DMS114 treated with DMSO at 0.1 percent for 48 hours (cell line): ENCODE measurements at regions not wholly inside any gene's neighbourhood (a gene's known extent, or its start where the extent isn't known, plus 50 kb on each side); places are given as distances from the start of the nearest gene placed in this dataset.
"Not testable (repeated sequence)": the region's sequence is repeated elsewhere in the genome, so short reads cannot be mapped to it uniquely, and the experiment has no call there.

Source experiments
- DNase-seq: peaks from one replicate; lab custom pipeline; 2025; ENCODE audit not compliant: unreplicated experiment; lab: John Stamatoyannopoulos, UW

GRCh38 chr20:17891131-17891530 lies 77.5 kb downstream of the SNX5 start:
- not testable (repeated sequence) for DNase-seq

DNA sequence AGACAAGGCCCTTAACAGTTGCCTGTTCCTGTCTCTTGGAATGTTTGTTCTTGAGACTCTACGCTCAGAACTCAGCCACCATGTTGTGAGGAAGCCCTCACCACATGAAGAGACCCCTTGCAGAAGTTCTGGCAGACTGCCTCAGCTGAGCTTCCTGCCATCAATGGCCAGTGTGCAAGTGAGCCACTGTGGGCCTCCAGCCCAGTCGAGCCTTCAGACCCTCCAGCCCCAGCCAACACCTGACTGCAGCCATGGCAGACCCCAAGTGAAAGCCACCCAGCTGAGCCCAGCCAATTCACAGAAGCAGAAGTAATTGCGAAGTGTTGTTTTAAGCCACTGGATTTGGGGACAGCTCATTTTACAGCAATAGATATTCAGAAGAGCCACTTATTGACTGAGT lies 78.3 kb downstream of the SNX5 start:
- DNase-seq = no peak

- no peak for DNase-seq
These were observed 79.4 kb downstream of the SNX5 start for GRCh38 chr20:17889226-17889625.

GRCh38 chr20:17888044-17888443 lies 80.5 kb downstream of the SNX5 start:
- no peak for DNase-seq

GRCh38 chr20:17887331-17888030 lies 81.1 kb downstream of the SNX5 start:
- no peak for DNase-seq

- DNase-seq = no peak
These were observed 83.0 kb downstream of the SNX5 start for GRCh38 chr20:17885544-17885943.

DNA sequence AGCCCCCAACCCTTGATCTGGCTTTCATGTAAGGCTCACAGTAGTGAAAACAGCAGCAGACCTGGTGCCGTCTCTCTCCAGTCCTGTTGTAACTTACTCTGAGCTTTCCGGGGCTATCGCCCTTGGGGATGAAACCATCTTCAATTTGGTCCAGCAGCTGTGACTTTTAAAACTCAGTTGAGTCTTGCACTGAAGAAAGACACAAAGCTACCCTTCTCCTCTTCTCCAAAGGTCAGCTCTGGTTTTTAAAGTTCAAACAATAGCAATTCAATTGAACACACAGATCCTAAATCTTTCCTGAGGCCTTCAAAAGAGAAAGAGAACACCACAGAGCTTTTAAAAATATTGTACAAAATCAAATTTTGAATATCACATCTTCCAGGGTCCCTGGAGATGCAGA lies 83.5 kb downstream of the SNX5 start:
- no peak for DNase-seq

DNA sequence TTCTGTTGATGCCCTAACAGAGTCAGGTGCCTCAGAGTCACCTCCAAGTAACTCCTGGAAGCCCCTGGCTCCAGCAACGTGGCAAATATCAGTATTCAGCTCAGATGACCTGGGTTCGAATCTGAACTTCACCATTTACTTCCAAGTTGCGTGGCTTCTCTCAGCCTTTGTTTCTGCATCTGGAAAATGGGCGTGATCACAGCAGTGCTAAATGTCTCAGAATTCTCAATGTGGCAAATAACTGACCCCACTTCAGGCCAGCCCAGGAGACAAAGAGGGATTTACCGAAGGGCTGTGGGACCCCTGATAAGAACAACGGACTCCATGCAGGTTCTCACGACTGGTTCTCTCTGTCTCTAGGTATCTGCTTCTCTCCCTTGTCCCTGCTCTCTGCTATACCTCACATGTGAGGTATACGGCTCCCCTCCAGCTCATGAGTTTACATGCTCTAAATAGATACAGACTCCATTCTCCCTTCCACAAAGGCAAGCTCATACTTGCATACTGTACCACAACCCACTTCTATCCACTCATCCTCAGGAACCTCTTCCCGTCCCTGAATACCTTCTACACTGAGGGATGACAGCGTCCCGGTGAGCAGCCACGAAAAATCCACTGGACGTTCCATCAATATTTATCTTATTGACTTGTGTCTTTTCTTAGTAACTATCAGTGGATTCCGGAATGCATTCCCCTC lies 84.1 kb downstream of the SNX5 start:
- no peak for DNase-seq

DNA sequence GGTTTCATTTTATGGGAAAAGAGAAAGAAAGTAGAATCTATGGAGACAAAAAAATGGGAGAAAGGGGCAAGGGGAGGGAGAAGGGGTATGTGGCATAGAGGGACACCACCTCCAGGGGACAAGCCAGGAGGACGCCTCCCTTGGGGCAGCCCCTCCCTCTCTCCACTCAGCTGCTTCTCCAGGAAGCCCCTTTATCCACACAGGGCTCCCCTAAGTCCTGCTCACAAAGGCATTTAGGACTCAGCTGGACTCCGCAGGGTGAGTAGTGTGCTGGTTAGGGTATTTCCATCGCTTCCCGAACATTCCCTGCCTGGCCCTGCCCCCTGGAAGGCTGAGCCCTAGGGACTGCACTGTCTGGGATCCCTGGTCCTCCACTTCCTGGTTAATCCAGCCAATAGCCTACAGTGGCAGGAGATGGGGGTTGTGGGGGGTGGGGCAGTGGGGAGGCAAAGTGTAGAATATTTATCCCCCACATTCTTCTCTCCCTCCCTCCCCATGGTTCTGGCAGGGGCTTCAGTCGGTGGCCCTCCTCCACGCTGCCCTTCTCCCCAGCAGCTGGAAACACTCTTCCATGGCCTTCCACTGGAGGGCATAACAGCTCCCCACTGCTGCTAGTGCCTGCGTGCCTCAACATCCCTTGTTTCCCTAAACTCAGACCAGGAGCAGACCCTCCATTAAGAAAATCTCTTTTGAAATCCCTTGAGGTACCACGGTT lies 84.8 kb downstream of the SNX5 start:
- DNase-seq = no peak

DNA sequence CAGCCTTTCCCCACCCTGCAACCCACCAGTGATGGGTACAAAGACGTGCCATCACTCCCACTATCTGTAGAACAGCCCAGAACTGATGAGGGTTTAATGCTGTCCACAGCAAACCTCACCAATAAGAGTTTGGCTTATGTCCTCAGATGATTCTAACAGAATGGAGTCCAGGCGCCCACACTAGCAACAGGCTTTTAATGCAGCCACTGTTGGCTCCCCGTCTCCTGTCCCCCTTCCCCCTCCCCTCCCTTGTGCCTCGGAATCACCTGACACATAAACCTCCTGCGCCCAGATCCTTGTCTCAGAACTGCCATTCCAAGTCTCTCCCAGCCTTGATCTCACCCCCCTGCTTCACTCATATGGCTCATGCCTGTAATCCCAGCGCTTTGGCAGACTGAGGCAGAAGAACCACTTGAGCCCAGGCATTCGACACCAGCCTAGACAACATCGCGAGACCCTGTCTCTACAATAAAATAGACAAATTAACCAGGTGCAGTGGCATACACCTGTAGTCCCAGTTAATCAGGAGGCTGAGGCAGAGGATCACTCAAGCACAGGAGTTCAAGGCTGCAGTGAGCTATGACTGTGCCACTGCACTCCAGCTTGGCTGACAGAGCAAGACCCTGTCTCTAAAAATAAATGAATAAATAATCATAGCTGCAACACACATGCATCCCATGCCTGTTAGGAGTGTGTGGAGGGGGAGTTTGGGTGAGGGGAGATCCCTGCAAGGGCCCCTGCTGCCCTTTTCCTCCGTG lies 85.6 kb downstream of the SNX5 start:
- DNase-seq = no peak

DNA sequence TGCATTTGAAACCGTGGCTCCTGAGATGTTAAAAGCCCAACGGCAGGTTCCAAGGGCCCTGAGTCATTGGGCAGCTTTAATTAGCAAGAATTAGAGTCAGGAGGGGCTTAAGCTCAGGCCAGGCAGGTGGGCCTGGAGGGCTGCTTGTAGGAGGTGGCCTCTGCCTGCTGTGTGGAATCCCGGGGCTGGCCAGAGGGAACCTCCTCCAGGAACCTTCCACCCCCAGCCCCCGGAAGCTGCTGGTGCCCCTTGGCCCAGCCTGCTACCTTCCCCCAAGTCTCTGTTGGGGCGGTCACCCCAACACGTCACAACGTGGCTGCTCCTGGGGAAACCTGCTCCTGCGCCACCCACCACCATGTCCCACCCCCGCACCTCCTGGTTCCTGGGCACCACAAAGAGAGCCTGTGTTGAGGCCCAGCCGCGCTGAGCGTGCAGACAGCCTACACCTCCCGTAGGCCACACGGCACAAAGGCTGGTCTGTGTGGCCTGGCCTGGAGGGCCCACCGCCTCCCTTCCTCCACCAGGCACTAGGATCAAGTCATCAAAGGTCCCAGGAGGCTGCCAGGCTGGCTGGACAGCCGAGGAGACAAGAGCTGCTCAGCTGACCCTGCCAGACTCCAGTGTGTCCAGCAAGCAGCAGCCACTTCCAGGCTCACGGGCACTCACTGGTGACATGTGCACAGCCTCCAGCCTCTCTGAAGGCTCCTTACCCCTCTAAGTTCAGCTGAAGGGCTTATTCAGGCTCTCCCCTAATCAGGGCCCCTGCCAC lies 86.3 kb downstream of the SNX5 start:
- no peak for DNase-seq

GRCh38 chr20:17881741-17882064 lies 86.9 kb downstream of the SNX5 start:
- DNase-seq = no peak

DNA sequence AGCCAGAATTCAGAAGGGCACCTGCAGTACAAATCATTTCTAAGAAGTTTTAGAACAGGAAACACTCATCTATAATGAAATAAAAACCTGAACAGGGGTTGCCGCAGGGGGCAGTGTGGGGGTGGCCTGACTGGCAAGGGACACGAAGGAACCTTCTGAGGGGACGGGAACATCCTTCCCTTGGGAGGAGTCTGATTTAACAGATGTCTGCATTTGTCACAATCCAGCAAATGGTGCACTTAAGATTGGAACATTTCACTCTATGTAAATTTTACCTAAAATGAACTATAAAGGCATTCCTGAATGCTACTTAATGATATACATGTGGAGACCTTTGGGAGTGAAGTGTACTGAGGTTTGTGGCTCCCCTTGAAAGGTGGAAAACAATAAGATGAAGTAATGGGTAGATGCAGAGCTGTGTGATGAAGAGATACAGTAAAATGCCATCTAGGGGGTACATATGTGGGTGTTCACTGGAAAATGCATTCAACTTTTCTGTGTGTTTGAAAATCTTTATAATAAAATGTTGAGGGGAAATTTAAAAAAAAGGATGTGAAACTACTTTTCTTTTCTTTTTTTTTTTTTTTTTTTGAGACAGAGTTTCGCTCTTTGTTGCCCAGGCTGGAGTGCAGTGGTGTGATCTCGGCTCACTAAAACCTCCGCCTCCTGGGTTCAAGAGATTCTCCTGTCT lies 89.5 kb downstream of the SNX5 start:
- DNase-seq = no peak

DNA sequence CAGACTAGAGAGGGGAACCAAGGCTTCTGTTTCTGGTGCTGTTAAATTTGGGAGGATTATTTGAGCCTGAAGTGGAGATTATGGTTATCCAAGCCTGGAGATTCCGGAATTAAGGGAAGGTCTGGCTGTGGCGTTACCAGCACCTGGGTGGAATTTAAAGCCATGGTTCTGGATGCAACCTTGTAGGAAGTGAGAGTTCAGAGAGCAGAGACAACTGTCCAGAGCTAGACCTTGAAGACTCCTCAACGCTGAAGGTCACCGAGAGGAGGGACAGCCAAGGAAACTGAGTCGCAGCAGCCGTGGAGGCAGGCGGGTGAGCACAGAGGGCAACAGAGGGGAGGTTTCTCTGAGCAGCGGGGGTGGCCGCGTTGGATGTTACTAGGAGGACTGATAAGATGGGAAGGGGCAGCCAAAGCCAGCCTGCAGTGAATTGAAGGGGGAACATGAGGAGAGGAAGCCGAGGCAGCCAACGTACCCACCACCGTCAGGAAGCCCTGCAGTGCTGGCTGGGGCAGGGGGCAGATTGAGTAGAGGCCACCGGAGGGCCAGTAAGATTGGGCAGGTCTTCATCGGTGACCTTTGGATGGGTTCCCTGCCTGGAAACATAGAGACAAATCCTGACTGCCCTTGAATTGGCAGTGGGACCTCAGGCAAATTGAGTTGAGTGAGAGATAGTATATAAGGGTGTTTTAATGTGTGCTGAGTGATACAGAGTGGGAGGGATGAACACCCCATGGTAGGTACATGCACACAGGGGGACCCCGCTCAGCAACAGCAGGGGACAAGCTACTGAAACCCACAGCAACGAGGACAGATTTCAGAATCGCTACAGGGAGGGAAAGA lies 90.3 kb downstream of the SNX5 start:
- no peak for DNase-seq

DNA sequence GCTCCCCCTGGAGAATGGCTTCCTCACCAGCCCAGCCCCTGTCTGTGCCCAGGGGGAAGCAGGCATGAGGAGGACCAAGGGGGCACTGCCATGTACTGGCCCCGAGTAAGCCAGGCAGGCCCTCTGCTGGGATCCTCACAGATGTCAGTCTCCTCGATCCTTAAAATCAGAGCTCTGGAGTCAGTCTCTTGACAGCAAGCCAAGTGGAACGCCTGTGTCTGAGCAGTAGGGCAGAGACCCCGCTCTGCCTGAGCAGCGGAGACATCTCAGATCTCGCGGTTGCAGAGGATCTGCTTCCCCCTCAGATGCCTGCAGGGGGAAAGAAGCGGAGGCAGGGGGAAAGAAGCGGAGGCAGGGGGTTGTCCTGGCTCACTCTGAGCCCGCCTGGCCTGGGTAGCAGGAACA lies 92.6 kb downstream of the SNX5 start:
- DNase-seq = no peak

DNA sequence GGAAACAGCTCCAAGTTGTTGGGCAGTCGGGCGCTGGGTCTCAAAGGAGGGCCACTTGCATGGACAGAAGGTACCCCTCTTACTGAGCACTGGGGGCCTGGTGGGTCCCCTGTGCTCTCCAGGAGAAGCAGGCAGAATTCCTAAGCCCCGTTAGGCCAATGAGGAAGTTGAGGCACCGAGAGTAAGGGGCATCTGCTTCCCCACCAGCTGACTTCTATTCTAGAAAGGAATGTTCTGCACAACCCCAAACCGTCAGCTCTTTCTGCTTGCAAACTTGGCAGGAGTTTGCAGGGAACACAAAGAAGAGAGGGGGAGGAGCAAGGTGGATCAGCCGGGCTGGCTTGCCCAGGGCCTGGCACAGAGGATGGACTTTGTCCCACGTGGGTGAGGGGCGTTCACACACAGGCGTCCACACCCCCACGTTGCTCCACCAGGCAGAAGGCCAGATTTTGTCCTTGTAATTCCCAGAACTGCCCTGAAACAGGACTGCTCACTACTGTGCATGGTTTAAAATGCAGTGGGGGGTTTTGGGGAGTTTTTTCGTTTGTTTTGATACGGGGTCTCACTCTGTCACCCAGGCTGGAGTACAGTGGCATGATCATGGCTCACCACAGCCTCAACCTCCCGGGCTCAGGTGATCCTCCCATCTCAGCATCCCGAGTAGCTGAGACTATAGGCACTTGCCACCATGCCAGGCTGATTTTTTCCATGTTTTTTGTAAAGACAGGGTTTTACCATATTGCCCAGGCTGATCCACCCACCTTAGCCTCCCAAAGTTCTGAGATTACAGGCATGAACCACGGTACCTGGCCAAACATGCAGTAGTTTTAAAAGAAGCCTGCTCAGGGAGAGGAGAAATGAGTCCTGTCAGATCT lies 93.3 kb downstream of the SNX5 start:
- DNase-seq = no peak

DNA sequence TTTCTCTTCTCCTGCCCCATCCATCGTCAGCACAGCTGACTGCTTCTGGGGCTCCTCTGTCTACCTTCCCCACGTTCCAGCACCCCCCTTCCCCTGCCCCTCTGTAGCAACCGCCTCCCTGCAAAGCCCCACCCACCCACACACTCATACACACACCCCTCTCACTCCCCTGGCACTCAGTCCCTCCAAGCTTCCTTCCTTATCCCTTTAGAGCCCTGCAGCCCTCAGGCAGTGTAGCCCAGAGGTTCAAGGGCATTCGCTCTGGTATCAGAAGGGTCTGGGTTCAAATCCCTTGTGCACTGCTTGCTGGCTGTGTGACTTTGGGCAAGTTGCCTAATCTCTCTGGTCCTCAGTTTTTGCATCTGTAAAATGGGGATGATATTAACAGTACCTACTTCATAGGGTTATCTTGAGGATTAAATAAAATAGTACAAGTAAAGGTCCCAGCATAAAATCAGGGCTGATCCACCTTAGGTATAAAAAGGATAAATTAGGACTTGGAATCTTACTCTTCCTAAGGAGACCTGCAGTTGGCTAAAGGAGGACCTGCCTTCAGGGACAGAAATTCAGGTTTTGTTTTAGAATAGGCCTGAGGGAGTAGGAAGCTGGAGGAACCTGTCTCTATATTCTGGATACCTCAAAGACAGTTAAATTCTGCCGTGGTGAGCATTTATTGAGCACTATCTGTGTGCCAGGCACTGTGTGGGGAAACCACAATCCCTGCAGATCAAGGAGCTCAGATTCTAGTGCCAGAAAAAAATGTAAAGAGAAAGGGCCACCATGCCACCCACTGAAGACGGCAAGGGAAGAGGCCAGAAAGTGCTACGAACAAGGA lies 94.1 kb downstream of the SNX5 start:
- DNase-seq = no peak
